Adipocyte (in vitro differentiated cells): ENCODE measurements at regions not wholly inside any gene's neighbourhood (a gene's known extent, or its start where the extent isn't known, plus 50 kb on each side); places are given as distances from the start of the nearest gene placed in this dataset.

Experiments
- DNase-seq: peaks from one replicate; pipeline ENCODE4 v3.0.0-alpha.2; 2015; ENCODE audit warnings: low read depth
- H3K27me3 ChIP-seq: replicated peaks from 2 replicates; pipeline ENCODE4 v1.7.0; 2013; ENCODE audit warnings: mild to moderate bottlenecking, low read length, moderate library complexity; ENCODE audit not compliant: control insufficient read depth, insufficient read depth
- H3K36me3 ChIP-seq: 2 replicates; pipeline ENCODE4 v1.7.0; 2013; ENCODE audit warnings: low read length, mild to moderate bottlenecking, moderate library complexity; ENCODE audit not compliant: control insufficient read depth, insufficient read depth, severe bottlenecking
- H3K4me1 ChIP-seq: 2 replicates; pipeline ENCODE4 v1.7.0; 2013; ENCODE audit warnings: mild to moderate bottlenecking, low read length, moderate library complexity; ENCODE audit not compliant: control insufficient read depth, insufficient read depth
- H3K4me3 ChIP-seq: 2 replicates; pipeline ENCODE4 v1.7.0; 2013; ENCODE audit warnings: mild to moderate bottlenecking, low read length, moderate library complexity
- H3K9ac ChIP-seq: 2 replicates; pipeline ENCODE4 v1.7.0; 2013; ENCODE audit warnings: mild to moderate bottlenecking, low read length, moderate library complexity
- H3K9me3 ChIP-seq: 2 replicates; pipeline ENCODE4 v1.7.0; 2013; ENCODE audit warnings: mild to moderate bottlenecking, low read length, moderate library complexity; ENCODE audit not compliant: control insufficient read depth

DNA sequence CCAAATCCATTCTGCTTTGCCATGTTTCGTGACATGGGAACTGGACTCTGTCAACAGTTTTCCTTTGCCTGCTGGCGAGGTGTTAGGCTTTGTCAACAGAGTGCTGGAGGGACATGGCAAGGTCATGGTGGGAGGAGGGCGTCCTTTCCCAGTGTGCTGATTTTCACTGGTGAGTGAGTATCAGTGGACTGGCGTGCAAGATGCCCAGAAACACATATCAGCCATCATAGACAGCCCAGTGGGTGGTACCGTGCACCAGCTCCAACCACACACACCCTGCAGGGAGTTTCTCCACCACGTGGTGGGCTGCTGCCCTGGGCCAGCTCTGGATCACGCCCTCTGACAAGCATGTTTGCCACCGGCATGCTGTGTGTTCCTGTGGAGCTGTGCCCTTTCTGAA is 50.0 kb upstream of the ABL1 start:
- H3K27me3 ChIP-seq, result no peaks in the 10 kb centered on the region
- no peak for DNase-seq

More for the DNA sequence above, 50.0 kb upstream of the ABL1 start:
- Histone ChIP-seq H3K9ac (no peak overlapping the region), H3K36me3 (no peaks in the 10 kb centered on the region), H3K4me1 (peaks cover 30% of the 10 kb centered on the region), H3K9me3 (peaks cover 6% of the 10 kb centered on the region), H3K4me3 (no peak overlapping the region)
